ENCODE measurements at regions not wholly inside any gene's neighbourhood (a gene's known extent, or its start where the extent isn't known, plus 50 kb on each side); places are given as distances from the start of the nearest gene placed in this dataset.

- TF ChIP-seq TAF1 (IDR thresholded peaks at IDR 0.05; ENCODE audit: low read depth, low read length) (no peak), YY1 (IDR thresholded peaks at IDR 0.05; ENCODE audit: low read depth, low read length) (no peak), CBX5 (IDR thresholded peaks at IDR 0.05; ENCODE audit: low read depth, low read length) (no peak), CTCF (IDR thresholded peaks at IDR 0.05; ENCODE audit: control extremely low read depth in 1 of 3, insufficient read depth in 1 of 3, low read depth in 1 of 3, low read length in 3 of 3) (peak; percentile 40 to 76 (median 76)), POLR2A (IDR thresholded peaks at IDR 0.05; ENCODE audit: control extremely low read depth in 1 of 2, low read depth in 2 of 2, low read length in 2 of 2) (no peak), RAD21 (IDR thresholded peaks at IDR 0.05 in 1 of 2, conservative IDR thresholded peaks at IDR 0.05 in 1 of 2; ENCODE audit: low read depth in 2 of 2, low read length in 2 of 2) (peak; percentile 67 to 78), ZNF274 (IDR thresholded peaks at IDR 0.05; ENCODE audit: borderline replicate concordance, extremely low read depth, low read length) (no peak), GABPA (IDR thresholded peaks at IDR 0.05; ENCODE audit: borderline replicate concordance, insufficient read depth, low read length) (no peak), BRCA1 (IDR thresholded peaks at IDR 0.05; ENCODE audit: low read depth, low read length) (no peak), SIX5 (IDR thresholded peaks at IDR 0.05; ENCODE audit: low read depth, low read length) (no peak), POLR2AphosphoS5 (IDR thresholded peaks at IDR 0.05; ENCODE audit: low read depth, low read length) (no peak), ASH2L (IDR thresholded peaks at IDR 0.05; ENCODE audit: low read length) (no peak), RBBP5 (IDR thresholded peaks at IDR 0.05; ENCODE audit: borderline replicate concordance, low read depth, low read length) (no peak)
Measured at GRCh38 chr2:88307817-88308216, 137.7 kb downstream of the THNSL2 start.

Measured in H1 (cell line).